GM18907 (cell line): ENCODE measurements at regions not wholly inside any gene's neighbourhood (a gene's known extent, or its start where the extent isn't known, plus 50 kb on each side); places are given as distances from the start of the nearest gene placed in this dataset.
A peak's percentile ranks its signal among the peaks of the same experiment; 100 is the strongest.

Experiments
- ATAC-seq: cut with Tn5 transposase; IDR thresholded peaks from one replicate; pipeline ENCODE4 v1.9.1; 2021; ENCODE audit warnings: mild to moderate bottlenecking, moderate library complexity; ENCODE audit not compliant: unreplicated experiment

DNA sequence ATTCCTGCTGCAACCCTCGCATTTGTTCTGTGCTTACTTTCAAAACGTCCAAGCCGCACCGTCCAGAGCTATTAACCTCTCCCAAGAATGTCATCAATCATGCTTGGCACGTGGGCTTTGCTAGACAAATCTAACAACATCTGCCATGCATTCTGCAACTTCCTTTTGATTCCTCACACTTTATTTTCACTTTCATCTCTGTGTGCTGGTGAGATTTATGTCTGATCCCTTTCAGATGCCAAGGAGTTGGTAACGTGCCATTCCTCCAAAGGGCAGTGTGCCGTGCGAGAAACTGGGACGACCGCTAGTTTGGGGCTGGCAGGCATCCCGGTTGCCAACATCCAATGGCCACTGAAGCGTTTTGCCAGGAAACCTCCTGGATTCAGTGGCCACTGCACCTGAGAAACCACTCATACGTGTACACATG is 230.0 kb upstream of the PARD3B start:
- ATAC-seq: no peak

- no peak for ATAC-seq
Observed at GRCh38 chr2:204317640-204318039, 227.6 kb upstream of the PARD3B start.

GRCh38 chr2:204321027-204321800 is 224.1 kb upstream of the PARD3B start:
- ATAC-seq: no peak

DNA sequence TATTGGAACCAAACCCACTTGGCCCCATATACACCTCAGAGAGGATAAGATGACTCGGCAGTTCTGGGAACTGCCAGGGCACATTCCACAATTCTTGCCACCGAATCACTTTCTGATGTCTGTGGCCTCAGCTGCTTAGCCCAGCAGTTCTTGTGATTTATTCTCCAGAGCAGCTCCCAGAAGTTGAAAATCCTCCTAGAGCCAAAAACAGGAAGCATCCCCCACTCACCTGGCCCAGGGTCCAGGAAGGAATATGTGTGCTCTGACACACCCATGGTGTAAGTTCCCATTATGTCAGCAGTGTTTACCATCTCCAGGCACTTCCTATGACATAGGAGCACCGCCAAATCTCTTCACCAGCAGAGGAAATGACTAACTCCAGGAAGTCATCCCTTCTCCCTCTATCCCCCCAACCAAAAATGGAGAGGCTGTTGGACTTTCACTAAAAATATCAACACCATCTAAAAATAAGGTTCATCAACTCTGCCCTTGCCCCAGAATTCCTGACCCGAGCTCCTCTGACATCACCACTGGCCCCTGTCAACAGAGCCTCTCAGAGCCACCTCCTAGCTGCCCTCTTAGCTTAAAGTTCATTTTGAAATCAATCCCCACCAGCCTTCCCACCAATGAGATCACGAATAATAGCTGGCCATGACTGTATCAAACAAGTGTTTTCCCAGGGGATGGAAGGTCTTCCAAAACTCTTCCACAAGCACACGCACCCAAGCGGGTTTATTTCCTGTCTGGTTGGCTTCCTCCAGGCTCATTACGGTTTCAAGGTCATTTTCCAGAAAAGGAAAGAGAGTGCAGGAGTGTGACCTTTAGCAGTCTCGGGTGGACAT is 223.1 kb upstream of the PARD3B start:
- ATAC-seq: no peak

DNA sequence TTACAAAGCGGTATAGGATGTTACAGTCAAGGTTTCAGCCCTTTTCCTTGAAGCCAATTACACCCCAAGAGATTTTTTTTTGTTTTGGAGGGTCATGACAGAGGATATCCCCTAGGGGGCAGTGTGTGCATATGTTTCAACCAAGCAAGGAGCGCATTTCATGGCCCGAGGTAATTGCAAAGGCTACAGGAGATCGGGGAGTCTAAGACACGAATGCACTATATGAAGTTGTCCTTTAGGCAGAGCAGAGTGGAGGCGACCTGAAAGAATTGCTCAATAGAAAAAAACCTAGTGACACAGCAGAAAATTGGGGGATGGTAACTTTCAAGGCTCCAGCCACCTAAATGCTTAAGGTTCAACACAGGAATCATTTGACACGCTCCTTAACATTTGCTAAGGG is 219.8 kb upstream of the PARD3B start:
- peak; percentile 90 for ATAC-seq

GRCh38 chr2:204328373-204328772 is 216.9 kb upstream of the PARD3B start:
- ATAC-seq: no peak

GRCh38 chr2:204329016-204329415 is 216.3 kb upstream of the PARD3B start:
- no peak for ATAC-seq

DNA sequence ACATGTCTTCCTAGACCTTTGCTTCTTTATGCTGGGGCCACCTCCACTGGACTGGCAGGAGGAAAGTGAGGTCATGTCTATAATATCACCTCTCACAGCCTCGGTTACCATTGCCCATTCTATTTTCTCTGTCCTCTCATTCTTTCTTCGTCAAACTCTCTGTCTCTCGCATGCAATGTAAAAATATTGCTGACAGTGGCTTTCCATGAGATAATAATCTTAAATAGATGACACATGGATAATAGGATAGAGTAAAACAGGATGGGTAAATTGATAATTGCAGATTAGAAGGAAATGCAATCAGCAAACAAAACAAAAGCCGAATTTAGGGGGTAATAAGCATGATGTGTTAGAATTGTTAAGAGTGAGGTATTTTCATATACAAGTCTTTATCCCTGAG is 215.7 kb upstream of the PARD3B start:
- no peak for ATAC-seq

DNA sequence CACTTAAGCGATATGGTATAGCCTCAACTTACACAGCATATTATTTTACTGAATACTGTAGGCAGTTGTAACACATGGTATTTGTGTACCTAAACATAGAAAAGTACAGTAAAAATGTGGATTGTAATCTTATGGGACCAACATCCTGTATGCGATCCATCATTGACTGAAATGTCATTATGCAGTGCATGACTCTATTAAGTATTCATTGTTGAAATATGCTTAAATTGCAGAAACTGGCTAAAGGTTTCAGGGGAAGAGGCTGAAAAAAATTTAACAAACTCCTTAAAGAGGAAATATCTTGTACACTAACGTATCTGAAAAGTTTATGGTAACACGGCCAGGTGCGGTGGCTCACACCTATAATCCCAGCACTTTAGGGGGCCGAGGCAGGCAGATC is 214.1 kb upstream of the PARD3B start:
- no peak for ATAC-seq

DNA sequence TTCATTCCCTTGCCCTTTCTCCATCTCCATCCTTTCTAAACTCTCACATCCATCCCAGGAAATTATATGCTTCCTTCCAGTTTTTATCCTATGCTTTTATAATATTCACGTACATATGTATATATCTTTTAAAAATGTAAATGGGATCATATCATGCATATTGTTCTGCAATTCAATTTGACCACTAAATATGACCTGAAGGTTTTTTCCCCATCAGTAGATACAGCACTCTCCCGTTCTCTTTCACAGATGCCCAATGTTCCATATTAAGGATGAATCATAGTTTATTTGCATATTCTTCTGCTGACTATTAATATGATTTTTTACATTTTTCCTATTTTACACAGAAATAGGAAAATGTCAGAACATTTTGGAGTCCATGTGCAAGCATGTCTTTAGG is 213.3 kb upstream of the PARD3B start:
- ATAC-seq: no peak

- no peak for ATAC-seq
Observed at GRCh38 chr2:204332706-204333105, 212.6 kb upstream of the PARD3B start.

- no peak for ATAC-seq
Observed at GRCh38 chr2:204333861-204334260, 211.4 kb upstream of the PARD3B start.

DNA sequence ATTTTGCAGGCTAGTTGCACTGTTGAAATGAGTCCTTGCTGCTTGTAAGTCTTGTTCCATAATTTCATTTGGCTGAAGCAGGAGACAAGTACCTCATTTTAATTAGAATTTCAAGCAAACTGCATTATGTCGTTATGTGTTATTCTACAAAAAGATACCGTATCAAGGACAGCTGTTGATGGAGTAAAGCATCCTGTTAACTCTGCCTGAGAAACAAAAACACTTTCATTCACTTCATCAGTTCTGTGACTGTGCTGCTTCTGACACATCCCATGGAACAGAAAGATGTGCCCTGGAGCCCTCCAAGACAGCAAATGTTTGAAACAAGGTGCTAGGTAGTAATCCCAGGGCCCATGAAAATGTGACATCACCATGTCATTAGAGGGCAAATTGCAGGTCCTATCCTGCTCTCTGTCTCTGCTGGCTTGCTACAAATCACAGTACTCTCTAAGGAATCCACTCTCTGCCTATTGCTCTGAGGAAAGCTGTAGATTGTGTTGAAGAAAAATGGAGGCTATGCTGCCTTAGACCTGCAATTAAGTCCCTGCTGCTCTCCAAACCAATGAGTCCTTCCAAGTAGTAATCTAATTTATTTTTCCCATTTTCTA is 209.7 kb upstream of the PARD3B start:
- ATAC-seq: no peak

DNA sequence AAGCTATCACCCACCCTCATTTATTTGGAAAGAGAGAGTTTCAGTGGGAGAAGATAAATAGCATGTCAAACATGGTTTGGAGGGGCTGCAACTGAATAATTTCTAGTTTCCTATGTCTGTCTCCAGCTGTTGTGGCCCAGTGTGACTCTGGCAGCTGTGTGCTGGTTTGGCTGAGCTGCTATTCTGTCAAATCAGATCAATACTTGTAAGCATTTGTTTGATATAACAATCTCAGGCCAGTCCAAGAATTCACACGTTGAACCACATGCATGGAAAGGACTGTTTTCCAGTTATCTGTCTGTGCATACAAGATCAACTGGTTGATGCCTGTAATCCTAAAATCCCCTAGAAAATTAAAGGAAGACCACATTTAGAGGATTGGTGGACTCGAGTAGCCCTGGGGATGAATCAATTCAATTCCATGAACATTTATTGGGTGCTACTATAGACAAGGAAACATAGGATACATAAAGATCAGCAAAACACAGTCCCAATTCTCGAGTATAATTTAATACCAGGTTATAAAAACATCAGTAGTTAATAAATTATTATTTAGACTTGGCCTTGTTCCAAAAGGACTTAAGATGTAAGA is 209.0 kb upstream of the PARD3B start:
- ATAC-seq: no peak

- ATAC-seq: no peak
Observed at GRCh38 chr2:204337638-204338037, 207.6 kb upstream of the PARD3B start.

GRCh38 chr2:204339212-204339715 is 206.0 kb upstream of the PARD3B start:
- no peak for ATAC-seq

DNA sequence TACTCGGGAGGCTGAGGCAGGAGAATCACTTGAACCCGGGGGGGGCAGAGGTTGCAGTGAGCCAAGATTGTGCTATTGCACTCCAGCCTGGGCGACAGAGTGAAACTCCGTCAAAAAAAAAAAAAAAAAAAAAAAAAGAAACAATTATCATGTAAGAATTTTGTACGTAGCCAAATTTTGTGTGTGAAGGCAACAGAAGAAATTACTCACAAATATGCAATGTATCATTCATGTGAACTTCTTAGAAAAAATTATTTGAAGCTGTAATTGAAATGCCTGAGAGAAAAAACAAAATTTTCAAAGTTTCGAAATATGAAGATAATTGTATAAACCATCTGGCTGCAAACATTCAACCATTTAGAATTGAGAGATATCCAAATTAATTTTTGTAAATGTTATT is 204.8 kb upstream of the PARD3B start:
- no peak for ATAC-seq

GRCh38 chr2:204341887-204342276 is 203.4 kb upstream of the PARD3B start:
- ATAC-seq: no peak

- no peak for ATAC-seq
Observed at GRCh38 chr2:204343685-204344084, 201.6 kb upstream of the PARD3B start.

- ATAC-seq: no peak
Observed at GRCh38 chr2:204344119-204344518, 201.2 kb upstream of the PARD3B start.

GRCh38 chr2:204346906-204347305 is 198.4 kb upstream of the PARD3B start:
- no peak for ATAC-seq
